8988T (cell line): ENCODE measurements at regions not wholly inside any gene's neighbourhood (a gene's known extent, or its start where the extent isn't known, plus 50 kb on each side); places are given as distances from the start of the nearest gene placed in this dataset.
"Not testable (repeated sequence)": the region's sequence is repeated elsewhere in the genome, so short reads cannot be mapped to it uniquely, and the experiment has no call there.

ENCODE experiments used
- DNase-seq: peaks from one replicate; pipeline ENCODE4 v3.0.0; 2011

DNA sequence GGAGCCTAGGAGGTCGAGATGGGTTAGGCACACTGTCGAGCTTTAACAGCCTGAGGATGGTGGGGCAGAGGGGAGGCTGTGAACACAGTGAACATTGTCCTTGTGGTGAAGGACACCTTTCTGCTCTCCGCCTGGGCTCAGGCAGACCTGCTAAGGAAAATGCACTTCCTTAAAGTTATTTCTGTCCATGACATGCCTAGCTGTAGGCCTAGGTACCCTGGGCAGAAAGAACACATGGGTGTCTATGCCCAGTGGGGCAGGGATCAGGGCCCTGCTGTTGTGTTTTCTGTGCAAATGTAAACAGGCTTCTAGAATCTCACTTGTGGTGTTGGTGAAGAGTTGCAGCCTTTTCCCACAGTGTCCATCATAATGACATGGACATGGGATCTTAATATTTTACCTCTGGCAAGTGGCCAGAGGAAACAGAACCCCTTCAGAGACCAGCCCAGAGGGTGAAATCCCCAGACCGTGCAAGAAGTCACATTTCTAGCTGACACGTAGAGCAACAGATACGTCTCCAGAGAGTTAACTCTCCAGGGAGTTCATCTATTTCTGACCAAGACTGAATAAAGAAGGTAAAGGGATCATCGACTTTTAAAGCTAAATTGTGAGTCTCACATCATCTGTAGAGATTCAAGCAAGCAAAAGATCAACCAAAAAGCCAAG, 79.2 kb downstream of the C9orf152 start:
- no peak for DNase-seq

DNA sequence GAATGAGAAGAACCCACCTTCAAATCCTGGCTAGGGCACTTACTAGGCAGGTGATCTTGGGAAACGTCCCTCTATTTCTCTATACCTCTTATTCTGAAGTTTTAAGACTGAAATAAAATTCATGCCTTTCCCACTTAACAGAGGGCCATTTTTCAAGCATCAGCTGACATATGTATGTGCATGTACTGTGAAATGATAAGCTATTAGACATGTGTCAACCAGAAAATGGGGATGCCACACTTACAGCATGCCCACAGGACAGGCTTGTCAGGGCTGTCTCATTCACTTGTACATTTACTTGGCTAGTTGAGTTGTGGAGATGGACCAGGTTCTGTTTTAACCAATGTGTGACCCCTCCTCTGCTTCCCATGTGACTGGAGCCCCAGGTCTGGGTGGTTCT, 78.5 kb downstream of the C9orf152 start:
- DNase-seq = no peak

DNA sequence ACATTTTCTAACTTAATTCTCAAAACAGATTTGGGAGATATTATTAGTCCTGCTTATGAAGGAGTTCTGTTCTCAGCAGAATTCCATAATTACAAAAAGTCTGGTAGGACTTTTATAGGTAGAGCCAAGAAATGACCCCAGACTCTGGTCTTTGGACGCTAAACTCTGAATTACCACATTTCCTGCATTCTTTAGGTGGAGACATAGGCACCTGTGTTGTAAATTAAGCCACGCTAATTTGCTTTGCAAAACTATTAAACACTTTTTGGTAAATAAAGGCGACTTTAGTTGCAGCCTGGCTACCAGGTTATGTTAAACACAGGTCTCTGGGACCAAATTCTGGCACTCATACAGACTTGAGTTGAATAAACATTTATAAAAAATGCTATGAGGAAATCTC, 77.7 kb downstream of the C9orf152 start:
- DNase-seq = no peak

DNA sequence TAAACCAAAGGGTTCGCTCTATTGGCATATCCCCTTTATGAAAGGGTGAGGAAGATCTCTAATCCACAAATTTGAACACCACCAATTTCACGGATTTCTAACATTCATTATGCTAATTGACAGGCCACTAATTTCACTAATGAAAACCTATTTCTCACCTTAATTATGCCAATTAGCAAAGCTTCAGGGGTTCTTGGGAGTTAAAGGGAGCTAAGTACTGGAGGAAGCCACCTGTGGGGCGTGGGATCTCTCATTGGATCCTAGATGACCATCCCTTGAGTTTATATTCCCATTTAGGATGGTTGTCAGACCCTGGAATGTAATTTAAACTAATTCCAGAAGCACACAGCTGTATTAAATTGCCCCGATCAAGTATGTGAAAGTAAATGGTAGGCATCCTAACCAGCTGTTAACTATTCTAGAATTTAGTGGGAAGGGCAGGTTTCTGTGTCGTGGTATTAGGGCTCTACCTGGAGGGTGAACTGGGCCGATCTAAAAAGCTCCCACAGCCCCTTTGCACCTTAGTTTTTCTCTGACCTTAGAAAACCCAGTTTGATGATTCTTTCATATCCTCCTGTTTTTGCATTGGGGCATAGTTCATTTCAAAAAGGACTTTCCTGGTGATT, 77.1 kb downstream of the C9orf152 start:
- no peak for DNase-seq

DNA sequence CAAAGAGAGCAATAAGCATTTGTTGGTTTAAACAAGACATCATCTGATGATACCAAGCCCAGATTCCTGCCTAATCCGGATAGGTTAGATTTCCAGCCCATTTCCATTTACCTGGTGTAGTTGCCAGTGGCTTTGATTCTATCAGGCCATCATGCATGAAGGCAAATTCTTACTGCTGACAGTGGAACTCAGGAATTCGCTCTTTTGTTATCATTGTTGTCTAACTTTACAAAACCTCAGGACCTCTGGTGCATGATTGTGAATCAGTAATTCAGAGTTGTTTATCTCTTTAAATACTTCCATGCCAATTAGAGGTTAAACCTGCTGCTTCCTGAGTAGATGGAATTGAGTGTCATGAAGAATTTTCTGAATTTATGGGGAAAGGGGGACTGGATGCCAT, 76.5 kb downstream of the C9orf152 start:
- no peak for DNase-seq

DNA sequence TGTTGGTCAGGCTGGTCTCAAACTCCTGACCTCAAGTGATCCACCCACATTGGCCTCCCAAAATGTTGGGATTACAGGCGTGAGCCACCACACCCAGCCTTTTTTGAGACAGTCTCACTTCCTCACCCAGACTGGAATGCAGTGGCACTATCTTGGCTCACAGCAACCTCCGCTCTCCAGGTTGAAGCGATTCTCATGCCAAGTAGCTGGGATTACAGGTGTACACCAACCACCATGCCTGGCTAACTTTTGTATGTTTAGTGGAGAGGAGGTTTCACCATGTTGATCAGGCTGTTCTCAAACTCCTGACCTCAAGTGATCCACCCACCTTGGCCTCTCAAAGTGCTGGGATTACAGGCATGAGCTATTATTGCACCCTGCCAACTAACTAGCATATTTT, 75.4 kb downstream of the C9orf152 start:
- DNase-seq = not testable (repeated sequence)

DNA sequence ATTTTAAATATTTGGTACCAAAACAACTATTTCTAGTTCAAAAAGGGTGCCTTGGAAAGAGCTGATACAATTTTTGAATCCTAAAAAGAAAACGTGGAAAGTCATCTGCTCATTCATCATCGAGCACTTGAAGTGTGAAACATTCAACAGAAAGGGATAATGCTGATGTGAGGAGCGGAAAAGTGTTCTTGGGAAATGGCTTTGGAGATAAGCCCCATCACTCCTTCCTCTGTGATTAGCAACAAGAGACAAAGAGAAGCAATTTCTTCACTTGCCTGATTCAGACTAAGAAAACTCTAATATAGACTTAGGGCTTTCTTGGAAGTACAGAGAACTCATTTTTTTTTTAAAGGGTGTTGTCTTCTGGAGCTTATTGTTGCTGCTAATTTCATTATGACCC, 74.9 kb downstream of the C9orf152 start:
- DNase-seq = no peak

DNA sequence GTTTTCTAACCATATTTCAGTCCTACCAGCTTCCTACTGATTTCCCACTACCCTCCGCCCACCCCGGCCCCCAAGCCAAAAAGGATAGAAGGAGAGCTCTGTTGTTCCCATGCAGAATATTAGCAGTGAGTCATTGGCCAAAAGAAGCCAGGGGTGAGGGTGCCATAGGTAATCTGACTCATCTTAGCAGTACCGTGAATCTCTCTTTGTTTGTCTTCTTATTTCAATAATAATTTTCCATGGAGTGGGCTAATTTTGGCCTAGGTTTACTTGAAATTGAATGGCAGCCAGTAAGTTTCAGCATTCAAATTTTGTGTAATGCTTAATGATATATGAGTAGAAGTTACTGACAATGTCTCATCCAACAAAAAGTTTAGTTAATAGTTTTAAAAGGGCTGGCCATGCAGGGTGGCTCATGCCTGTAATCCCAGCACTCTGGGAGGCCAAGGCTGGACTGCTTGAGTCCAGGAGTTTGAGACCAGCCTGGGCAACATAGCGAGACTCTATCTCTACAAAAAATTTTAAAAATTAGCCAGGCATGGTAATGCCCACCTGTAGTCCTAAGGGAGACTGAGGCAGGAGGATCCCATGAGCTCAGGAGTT, 74.2 kb downstream of the C9orf152 start:
- no peak for DNase-seq

DNA sequence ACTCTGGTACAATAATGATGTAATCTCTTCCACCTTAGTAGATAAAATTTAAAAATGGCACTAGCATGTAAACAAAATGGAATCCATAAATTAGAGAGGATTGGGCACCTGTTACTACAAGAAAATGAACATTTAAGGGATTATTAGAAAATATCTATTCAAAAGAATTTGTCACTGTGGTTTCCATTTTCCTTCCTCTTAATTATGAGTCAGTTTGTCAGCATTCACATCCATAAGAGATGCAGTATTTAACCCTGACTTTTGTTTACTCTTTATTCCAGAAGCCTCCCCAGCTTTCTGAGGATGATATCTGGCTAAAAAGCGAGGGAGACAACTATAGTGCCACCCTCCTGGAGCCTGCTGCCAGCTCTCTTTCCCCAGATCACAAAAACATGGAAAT, 72.1 kb downstream of the C9orf152 start:
- no peak for DNase-seq

DNA sequence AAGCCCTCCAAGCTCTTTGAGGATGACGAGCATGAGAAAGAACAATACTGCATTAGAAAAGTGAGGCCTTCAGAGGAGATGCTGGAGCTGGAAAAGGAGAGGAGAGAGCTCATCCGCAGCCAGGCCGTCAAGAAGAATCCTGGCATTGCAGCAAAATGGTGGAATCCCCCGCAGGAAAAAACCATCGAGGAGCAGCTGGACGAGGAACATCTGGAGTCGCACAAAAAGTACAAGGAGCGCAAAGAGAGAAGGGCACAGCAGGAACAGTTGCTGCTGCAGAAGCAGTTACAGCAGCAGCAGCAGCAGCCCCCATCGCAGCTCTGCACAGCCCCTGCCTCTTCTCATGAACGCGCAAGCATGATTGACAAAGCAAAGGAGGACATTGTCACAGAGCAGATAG, 71.2 kb downstream of the C9orf152 start:
- DNase-seq = no peak

DNA sequence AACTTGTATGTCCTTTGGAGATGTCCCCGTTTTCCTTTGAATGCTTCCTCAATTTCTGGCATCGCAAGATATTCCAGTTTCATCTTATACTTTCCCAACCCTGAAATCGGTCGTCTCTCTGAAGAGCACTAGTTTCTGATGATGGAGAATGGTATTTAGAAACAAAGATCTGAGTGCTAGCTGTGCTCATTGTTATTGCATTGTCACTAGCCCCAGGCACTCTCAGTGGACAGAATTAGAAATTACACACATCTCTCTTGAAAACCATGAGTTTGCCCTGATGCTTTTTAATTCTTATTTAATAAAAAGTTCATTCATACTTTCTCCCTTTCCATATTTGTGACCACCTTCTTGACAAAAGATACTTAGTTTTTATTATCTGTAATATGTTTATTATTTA, 67.7 kb downstream of the C9orf152 start:
- DNase-seq = no peak

DNA sequence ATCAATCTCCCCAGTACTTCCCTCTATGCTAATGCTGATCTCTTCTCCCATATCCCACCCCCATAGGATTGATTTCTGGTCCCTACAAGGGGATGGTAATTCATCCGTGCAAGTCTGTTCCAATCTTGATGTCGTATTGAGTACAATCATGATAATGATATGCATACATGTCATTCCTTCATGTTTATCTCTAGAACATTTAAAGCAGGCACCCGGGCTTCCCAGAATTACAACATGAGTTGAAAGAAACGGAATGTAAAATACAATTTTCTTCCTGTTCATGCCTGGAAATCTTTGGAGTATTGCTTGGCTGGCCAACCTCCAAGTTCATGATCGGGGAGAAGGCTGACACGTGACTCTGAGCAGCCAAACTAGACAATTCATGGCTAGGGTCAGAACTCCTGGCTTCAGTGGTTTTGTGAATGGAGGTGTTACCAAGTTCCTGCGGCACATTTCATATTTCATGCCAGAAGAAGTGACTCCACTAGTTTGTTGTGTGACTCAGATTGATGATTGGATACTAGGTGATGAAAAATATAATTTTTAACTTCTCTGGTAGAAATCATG, 66.6 kb downstream of the C9orf152 start:
- no peak for DNase-seq

DNA sequence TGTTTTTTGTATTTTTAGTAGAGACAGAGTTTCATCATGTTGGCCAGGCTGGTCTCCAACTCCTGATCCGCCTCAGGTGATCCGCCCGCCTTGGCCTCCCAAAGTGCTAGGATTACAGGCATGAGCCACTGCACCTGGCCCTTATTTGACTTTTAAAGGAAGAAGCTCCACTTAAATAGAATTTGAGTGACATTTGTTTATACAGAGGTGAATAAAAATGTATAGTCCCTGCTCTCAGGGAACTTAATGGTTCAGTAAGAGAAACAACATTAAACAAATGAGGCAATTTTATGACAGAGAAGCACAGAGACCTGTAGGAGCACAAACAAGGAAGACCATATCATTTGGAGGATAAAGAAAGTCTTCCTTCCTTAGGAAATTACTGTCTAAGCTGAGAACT, 65.7 kb downstream of the C9orf152 start:
- no peak for DNase-seq

DNA sequence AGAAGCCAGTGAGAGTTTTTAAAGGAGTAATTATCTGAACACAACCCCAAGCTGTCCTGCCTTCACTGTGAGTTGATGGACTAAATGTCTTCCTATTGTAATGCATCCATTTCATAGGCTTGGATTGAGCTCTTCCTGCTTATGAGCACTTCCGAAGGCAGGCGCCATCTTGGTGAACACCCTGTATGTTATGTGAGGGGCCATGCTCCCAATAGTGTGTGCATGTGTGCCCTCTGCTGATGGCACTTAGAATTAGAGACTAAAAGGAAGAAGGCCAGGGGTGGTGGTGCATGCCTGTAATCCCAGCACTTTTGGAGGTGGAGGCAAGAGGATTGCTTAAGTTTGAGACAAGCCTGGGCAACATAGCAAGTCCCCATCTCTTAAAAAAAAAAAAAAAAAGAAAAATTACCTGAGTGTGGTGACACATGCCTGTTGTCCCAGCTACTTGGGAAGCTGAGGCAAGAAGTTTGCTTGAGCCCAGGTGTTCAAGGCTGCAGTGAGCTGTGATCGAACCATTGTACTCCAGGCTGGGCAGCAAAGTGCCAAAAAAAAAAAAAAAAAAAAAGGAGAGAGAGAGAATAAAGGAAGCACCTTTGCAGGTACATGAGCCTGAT, 65.0 kb downstream of the C9orf152 start:
- DNase-seq = no peak

DNA sequence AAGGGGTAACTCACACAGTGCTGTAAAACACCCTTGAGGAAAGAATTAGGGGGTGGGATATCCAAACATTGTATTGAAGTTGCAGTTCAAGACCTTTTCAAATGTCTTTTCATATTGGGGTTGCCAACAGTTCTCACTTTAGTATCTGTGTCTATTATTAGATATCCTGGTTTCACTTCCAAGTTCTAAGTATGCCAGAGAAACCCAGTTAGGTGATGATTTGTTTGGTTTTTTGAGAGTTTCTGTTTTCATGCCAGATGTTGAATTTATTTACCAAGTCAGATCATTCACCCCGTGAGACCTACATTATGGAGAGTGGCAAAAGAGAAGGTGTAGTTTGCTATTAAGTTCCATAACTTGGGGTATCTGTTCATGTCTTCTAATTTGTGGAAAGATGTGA, 64.5 kb downstream of the C9orf152 start:
- no peak for DNase-seq

DNA sequence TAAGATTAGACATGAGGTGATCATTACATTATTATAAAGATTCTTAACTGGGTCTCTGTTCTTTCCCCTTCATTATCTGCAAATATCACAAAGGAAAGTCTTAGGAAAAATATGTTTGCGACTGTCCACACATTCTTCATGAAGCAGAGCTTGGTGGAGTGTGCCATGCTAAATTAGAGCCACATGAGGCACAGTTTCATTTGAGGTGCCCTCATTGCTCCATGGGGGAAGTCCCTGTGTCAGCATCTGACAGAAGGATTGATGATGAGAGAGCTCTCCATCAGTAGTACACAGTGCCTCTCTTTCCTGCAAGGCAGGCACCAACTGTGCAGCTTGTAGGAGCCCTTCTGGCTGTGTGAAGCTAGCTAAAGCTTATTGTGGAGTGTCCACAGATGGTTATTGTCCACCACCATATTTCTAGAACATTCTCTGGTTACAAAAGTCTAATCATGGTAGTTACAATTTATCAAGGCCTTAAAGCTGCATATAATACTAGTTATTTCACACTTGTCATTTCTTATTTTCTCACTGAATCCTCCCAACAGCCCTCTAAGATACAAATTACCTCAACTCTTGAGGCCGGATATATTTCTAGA, 63.9 kb downstream of the C9orf152 start:
- DNase-seq = no peak

DNA sequence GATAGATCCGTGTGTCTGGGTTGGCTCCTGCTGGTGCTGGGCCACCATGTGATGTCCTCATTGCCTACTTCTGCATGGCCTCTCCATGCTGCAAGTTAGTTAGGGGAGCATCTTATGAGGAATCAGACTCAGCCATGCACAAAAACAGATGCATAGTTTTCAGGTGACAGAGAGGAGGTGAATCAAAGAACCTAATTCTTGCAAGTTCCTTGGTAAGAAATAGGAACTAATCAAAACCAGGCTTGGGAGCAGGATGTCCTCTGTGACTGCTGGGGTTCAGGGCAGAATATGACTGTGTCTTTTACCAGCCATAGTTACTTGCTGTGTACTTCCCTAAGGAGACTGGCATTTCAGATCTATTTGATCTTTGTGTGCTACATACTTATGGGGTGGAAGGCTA, 61.6 kb downstream of the C9orf152 start:
- DNase-seq = no peak

DNA sequence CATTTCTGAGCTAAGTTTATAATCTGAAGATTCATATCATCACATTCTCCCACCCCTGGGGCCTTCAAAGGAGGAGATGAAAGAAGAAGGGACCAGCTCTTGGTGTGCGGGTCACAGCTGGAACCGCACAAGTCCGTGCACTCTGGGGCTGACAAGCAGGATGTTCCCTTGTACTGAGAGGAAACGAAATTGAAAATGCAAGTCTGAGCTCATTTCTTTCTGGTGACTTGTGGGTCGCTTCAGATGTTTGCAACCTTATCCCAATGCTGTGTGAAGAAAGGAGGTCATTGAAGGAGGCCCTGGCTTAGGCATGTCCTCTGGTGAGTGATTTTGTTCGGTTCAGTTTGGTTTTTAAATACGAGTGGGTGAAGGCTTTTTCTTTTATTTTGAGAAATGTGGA, 59.6 kb downstream of the C9orf152 start:
- DNase-seq = no peak

DNA sequence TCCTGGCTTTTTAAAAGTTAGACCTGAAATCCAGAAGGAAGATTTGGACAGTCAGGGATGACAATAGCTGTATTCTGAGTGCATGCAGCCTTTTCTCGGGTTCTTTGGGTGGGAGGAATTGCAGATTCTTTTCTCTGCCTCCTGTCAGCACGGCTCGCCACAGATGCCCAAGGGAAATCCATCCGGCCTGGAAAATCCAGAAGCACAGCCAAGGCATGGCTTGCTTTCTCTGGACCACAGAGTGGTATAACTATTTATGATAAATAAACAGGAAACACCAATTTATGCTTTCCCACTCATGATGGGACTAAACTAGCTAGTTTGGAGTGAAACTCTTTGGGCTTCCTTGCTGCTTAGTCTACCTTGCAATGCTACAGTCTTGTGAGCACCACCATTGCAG, 59.1 kb downstream of the C9orf152 start:
- no peak for DNase-seq
